LHCN-M2 (cell line): ENCODE measurements at regions not wholly inside any gene's neighbourhood (a gene's known extent, or its start where the extent isn't known, plus 50 kb on each side); places are given as distances from the start of the nearest gene placed in this dataset.

Experiments
- DNase-seq: peaks from one replicate; pipeline ENCODE4 v3.0.0-alpha.2; 2012; ENCODE audit warnings: low read depth

DNA sequence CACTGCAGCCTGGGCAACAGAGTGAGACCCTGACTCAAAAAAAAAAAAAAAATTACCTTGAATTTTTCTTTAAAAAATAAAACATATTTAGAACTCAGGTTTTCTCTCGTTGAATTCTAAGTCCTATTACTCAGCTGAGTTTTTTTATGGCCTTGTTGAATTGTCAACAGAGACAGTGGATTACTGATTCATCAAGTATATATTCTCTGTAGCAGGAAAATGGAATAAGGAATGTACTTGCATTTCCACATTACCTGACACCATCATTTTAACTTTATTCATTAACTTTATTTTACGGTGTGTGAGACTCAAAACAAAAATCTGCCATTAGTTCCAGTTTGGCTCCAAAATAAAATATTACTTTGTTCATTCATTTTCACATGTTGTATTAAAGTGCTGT, 53.8 kb upstream of the APP start:
- no peak for DNase-seq
